Left lung (tissue), 4 donors: ENCODE measurements at regions not wholly inside any gene's neighbourhood (a gene's known extent, or its start where the extent isn't known, plus 50 kb on each side); places are given as distances from the start of the nearest gene placed in this dataset.

ENCODE experiments used
- ATAC-seq: fragments of 200-7000 bp; cut with Tn5 transposase; one replicate; pipeline ENCODE4 v1.9.1; 2020; ENCODE audit warnings: moderate library complexity
- DNase-seq, 4 donors: peaks; one replicate each; pipeline ENCODE4 v3.0.0-alpha.2; 2013 to 2020
- H3K27ac ChIP-seq, 2 donors: fragments of 200-600 bp; sonication (generic) in 1 of 2; one replicate each; pipeline versions ENCODE4 v1.5.0 to v1.8.0; 2020 to 2021
- H3K27me3 ChIP-seq, 2 donors: fragments of 200-600 bp; sonication (generic) in 1 of 2; one replicate each; pipeline versions ENCODE4 v1.5.0 to v1.8.0; 2020 to 2021
- H3K36me3 ChIP-seq, 2 donors: fragments of 200-600 bp; sonication (generic) in 1 of 2; one replicate each; pipeline versions ENCODE4 v1.5.0 to v1.8.0; 2020 to 2021
- H3K4me1 ChIP-seq, 2 donors: fragments of 200-600 bp; one replicate each; pipeline ENCODE4 v1.8.0; 2021
- H3K4me3 ChIP-seq, 2 donors: fragments of 200-600 bp; sonication (generic) in 1 of 2; one replicate each; pipeline versions ENCODE4 v1.5.0 to v1.8.0; 2020 to 2021; ENCODE audit warnings: mild to moderate bottlenecking in 1 of 2
- H3K9me3 ChIP-seq, 2 donors: fragments of 200-600 bp; sonication (generic) in 1 of 2; one replicate each; pipeline versions ENCODE4 v1.5.0 to v1.8.0; 2020 to 2021
- intact Hi-C, 2 donors: fragments of 100-400 bp; cut with DNase I; formaldehyde crosslinking; loops; one replicate each; pipeline versions ENCODE4 v1.11.2 to v1.14.2; 2022
- TF ChIP-seq, protein P1 (sequence below), 2 donors: fragments of 200-600 bp; sonication (generic) in 1 of 2; IDR thresholded peaks; one replicate each; pipeline versions ENCODE4 v1.5.0 to v1.8.0; 2021; ENCODE audit warnings: antibody characterized with exemption in 2 of 2
- donor health status: DM: no; HTN: yes; CAD: no.
- donor health status: DM: no; HTN: no; CAD: no.

GRCh38 chr1:30318864-30319718 is 404.3 kb downstream of the MATN1 start:
- Histone ChIP-seq H3K27ac (no peak overlapping the region), H3K9me3 (no peaks in the 10 kb centered on the region), H3K4me3 (no peak overlapping the region), H3K36me3 (no peaks in the 10 kb centered on the region), H3K27me3 (peaks cover 0 to 58% of the 10 kb centered on the region in 2 donors), H3K4me1 (no peaks in the 10 kb centered on the region)
- DNase-seq (no peak), ATAC-seq (no peak)
- TF ChIP-seq, protein P1, sequence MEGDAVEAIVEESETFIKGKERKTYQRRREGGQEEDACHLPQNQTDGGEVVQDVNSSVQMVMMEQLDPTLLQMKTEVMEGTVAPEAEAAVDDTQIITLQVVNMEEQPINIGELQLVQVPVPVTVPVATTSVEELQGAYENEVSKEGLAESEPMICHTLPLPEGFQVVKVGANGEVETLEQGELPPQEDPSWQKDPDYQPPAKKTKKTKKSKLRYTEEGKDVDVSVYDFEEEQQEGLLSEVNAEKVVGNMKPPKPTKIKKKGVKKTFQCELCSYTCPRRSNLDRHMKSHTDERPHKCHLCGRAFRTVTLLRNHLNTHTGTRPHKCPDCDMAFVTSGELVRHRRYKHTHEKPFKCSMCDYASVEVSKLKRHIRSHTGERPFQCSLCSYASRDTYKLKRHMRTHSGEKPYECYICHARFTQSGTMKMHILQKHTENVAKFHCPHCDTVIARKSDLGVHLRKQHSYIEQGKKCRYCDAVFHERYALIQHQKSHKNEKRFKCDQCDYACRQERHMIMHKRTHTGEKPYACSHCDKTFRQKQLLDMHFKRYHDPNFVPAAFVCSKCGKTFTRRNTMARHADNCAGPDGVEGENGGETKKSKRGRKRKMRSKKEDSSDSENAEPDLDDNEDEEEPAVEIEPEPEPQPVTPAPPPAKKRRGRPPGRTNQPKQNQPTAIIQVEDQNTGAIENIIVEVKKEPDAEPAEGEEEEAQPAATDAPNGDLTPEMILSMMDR (IDR thresholded peaks at IDR 0.05): no peak
- intact Hi-C loops: no loop called here

GRCh38 chr1:30318413-30318812 is 405.0 kb downstream of the MATN1 start:
- H3K4me3 ChIP-seq: no peak overlapping the region
- intact Hi-C loops: no loop called here
- no peak overlapping the region for H3K27ac ChIP-seq
- ATAC-seq (no peak), DNase-seq (no peak)
- TF ChIP-seq, protein P1 (IDR thresholded peaks at IDR 0.05): no peak
- H3K9me3 ChIP-seq: no peaks in the 10 kb centered on the region
- no peaks in the 10 kb centered on the region for H3K36me3 ChIP-seq
- no peaks in the 10 kb centered on the region for H3K4me1 ChIP-seq
- peaks cover 0 to 61% of the 10 kb centered on the region in 2 donors for H3K27me3 ChIP-seq

DNA sequence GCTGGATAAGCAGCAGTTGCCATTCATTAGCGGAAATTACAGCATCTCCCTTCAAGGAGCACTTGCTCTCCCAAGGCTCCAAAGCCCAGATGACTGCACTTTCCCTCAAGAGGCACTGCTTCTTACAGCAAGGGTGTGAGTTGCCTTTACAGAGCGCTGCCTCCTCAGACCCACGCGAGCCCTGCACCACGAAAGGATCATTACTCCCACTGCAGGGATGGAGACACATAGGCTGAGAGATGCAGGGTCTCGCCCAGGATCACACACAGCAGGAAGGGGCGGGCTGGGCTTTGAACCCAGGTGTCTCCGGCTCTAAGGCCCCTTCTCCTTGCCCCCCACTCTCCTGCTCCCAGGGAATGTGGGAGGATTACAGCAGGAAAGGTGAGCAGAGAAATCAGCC is 405.5 kb downstream of the MATN1 start:
- intact Hi-C loops: no loop called here
- TF ChIP-seq, protein P1 (IDR thresholded peaks at IDR 0.05): no peak
- Histone ChIP-seq H3K27ac (no peak overlapping the region), H3K9me3 (no peaks in the 10 kb centered on the region), H3K27me3 (peaks cover 0 to 63% of the 10 kb centered on the region in 2 donors), H3K4me1 (no peaks in the 10 kb centered on the region), H3K4me3 (no peak overlapping the region), H3K36me3 (no peaks in the 10 kb centered on the region)
- DNase-seq (no peak), ATAC-seq (no peak)

DNA sequence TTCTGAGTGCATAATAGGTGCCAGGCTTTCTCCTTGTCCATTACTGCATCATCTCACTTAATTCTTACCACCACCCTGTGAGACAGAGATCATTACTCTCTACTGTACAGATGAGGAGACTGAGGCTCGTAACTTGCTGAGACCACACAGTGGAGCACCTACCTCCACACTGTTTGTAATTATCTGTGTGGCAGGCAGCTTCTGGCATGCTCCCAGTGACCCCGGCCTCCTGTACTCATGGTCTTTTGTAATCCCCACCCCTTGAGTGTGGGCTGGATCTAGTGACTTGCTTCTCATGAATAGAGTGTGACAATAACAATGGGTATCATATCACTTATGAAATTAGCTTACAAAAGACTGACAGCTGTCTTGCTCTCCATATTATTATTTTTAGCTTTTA is 407.3 kb downstream of the MATN1 start:
- intact Hi-C loops: no loop called here
- Histone ChIP-seq H3K4me1 (no peaks in the 10 kb centered on the region), H3K9me3 (no peaks in the 10 kb centered on the region), H3K4me3 (no peak overlapping the region), H3K27me3 (peaks cover 0 to 82% of the 10 kb centered on the region in 2 donors), H3K27ac (no peak overlapping the region), H3K36me3 (no peaks in the 10 kb centered on the region)
- TF ChIP-seq, protein P1 (IDR thresholded peaks at IDR 0.05): no peak
- ATAC-seq (no peak), DNase-seq (no peak)

DNA sequence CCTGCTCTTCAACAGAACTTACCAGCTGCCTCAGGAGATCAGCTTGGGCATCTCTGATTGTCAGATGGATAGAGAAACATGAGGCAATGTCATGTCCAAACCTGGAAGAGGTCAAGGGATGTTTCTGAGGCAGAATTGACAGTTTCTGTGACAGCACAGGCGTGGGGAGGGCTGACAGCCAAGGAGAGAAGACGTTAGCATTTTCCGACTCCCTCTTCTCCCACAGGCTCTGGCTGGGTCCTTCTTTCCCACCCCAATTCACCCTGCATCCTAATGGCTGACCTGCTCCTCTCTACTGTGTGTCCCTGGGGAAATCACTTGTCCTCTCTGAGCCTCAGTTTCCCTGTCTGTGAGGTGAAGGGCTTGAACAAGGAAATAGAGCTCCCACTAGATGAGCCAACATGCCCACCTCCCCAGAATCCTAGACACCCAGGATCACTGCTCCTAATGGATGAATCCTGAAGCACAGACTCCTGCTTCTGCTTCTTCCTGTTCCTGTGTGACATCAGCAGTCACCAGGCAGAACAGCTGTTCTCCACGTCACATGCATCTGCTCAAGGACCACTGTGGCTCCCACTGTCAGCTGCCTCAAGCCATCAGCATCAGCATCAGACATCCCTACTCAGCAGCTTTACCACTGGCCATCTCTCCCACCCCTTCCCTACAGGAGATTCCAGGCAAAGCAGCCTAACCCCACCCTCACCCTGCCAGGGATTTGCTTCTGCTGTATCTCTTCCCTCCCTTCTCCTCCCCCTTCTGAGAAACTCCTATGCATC is 408.0 kb downstream of the MATN1 start:
- H3K36me3 ChIP-seq: no peaks in the 10 kb centered on the region
- DNase-seq (peak in 1 of 4 donors; percentile 15), ATAC-seq (no peak)
- intact Hi-C loops: no loop called here
- no peak overlapping the region for H3K4me3 ChIP-seq
- no peak overlapping the region for H3K27ac ChIP-seq
- TF ChIP-seq, protein P1 (IDR thresholded peaks at IDR 0.05): no peak
- H3K4me1 ChIP-seq: no peaks in the 10 kb centered on the region
- peaks cover 0 to 79% of the 10 kb centered on the region in 2 donors for H3K27me3 ChIP-seq
- H3K9me3 ChIP-seq: no peaks in the 10 kb centered on the region
